Endodermal cell (in vitro differentiated cells): ENCODE measurements at regions not wholly inside any gene's neighbourhood (a gene's known extent, or its start where the extent isn't known, plus 50 kb on each side); places are given as distances from the start of the nearest gene placed in this dataset.
A peak's percentile ranks its signal among the peaks of the same experiment; 100 is the strongest.

Source experiments
- DNase-seq: peaks from one replicate; pipeline ENCODE4 v3.0.0-alpha.2; 2017
- H3K27ac ChIP-seq: 2 replicates; pipeline ENCODE4 v1.5.1; 2013; ENCODE audit warnings: mild to moderate bottlenecking, low read depth, low read length, moderate library complexity
- H3K27me3 ChIP-seq: 2 replicates; pipeline ENCODE4 v1.6.1; 2013; ENCODE audit warnings: mild to moderate bottlenecking, low read length, moderate library complexity; ENCODE audit not compliant: insufficient read depth, control insufficient read depth, poor library complexity, severe bottlenecking
- H3K36me3 ChIP-seq: 2 replicates; pipeline ENCODE4 v1.7.0; 2013; ENCODE audit warnings: mild to moderate bottlenecking, low read length, moderate library complexity; ENCODE audit not compliant: control insufficient read depth, insufficient read depth
- H3K4me1 ChIP-seq: one replicate; pipeline ENCODE4 v1.7.0; 2013; ENCODE audit warnings: low read length; ENCODE audit not compliant: control insufficient read depth, insufficient read depth
- H3K4me3 ChIP-seq: 2 replicates; pipeline ENCODE4 v1.5.1; 2013; ENCODE audit warnings: mild to moderate bottlenecking, low read length, moderate library complexity
- H3K9ac ChIP-seq: 2 replicates; pipeline ENCODE4 v1.6.1; 2013; ENCODE audit warnings: mild to moderate bottlenecking, low read length, moderate library complexity; ENCODE audit not compliant: poor library complexity, severe bottlenecking; ENCODE audit errors: extremely low read depth
- H3K9me3 ChIP-seq: 2 replicates; pipeline ENCODE4 v1.6.1; 2013; ENCODE audit warnings: mild to moderate bottlenecking, low read length, moderate library complexity; ENCODE audit not compliant: control insufficient read depth
- H3K27ac Mint-ChIP-seq: 2 replicates; pipeline ENCODE4 v1.8.0; 2020; ENCODE audit warnings: mixed read lengths
- H3K27me3 Mint-ChIP-seq: 2 replicates; pipeline ENCODE4 v1.8.0; 2021; ENCODE audit warnings: mild to moderate bottlenecking, mixed read lengths; ENCODE audit not compliant: insufficient read depth
- H3K36me3 Mint-ChIP-seq: 2 replicates; pipeline ENCODE4 v1.8.0; 2020; ENCODE audit warnings: low read depth, mixed read lengths
- H3K4me1 Mint-ChIP-seq: 2 replicates; pipeline ENCODE4 v1.8.0; 2020; ENCODE audit warnings: mixed read lengths
- H3K4me3 Mint-ChIP-seq: 2 replicates; pipeline ENCODE4 v1.8.0; 2020; ENCODE audit warnings: mild to moderate bottlenecking, moderate library complexity, mixed read lengths
- H3K9me3 Mint-ChIP-seq: 2 replicates; pipeline ENCODE4 v1.8.0; 2020; ENCODE audit warnings: mild to moderate bottlenecking, mixed read lengths
- CTCF ChIP-seq: fragments of 200-600 bp; sonication (generic); conservative IDR thresholded peaks from 2 replicates; pipeline ENCODE4 v1.5.0; 2021; ENCODE audit warnings: antibody characterized with exemption, mild to moderate bottlenecking
- WGBS, 2 experiments: methylation state at CpG; one replicate each; pipeline versions ENCODE4 v1.1.5 to v1.1.7; 2013; ENCODE audit warnings: missing lambda C conversion rate in 2 of 2, mixed read lengths in 1 of 2; ENCODE audit not compliant: insufficient coverage in 1 of 2, insufficient read length in 1 of 2; 5-methylcytosine and 5-hydroxymethylcytosine counted together

GRCh38 chr6:125546841-125547251 lies 202.6 kb upstream of the HEY2 start:
- Histone ChIP-seq H3K4me1 (no peaks in the 10 kb centered on the region), H3K27ac (no peak overlapping the region), H3K9ac (no peak overlapping the region), H3K9me3 (no peaks in the 10 kb centered on the region), H3K27me3 (no peaks in the 10 kb centered on the region), H3K4me3 (no peak overlapping the region), H3K36me3 (no peaks in the 10 kb centered on the region)
- Mint-ChIP-seq H3K27me3 (no peaks in the 10 kb centered on the region), H3K4me3 (no peak overlapping the region), H3K36me3 (no peaks in the 10 kb centered on the region), H3K27ac (no peak overlapping the region), H3K4me1 (peaks cover 6% of the 10 kb centered on the region), H3K9me3 (no peaks in the 10 kb centered on the region)
- 88 to 92% methylated on average over 4 to 5 of the region's 5 CpGs for WGBS, 2 experiments
- peak; percentile 53 for DNase-seq
- peak; percentile 52 for TF ChIP-seq CTCF

- no peak for DNase-seq
- H3K4me3 ChIP-seq, result no peak overlapping the region
- no peaks in the 10 kb centered on the region for H3K9me3 ChIP-seq
- Mint-ChIP-seq H3K4me1 (peaks cover 6% of the 10 kb centered on the region), H3K27ac (no peak overlapping the region), H3K9me3 (no peaks in the 10 kb centered on the region), H3K36me3 (no peaks in the 10 kb centered on the region), H3K4me3 (no peak overlapping the region), H3K27me3 (no peaks in the 10 kb centered on the region)
- no peak overlapping the region for H3K9ac ChIP-seq
- TF ChIP-seq CTCF, result no peak
- H3K36me3 ChIP-seq, result no peaks in the 10 kb centered on the region
- no peaks in the 10 kb centered on the region for H3K27me3 ChIP-seq
- H3K27ac ChIP-seq, result no peak overlapping the region
- no peaks in the 10 kb centered on the region for H3K4me1 ChIP-seq
- 80 to 89% methylated on average over 1 of the region's 1 CpG for WGBS, 2 experiments
Observed at GRCh38 chr6:125547381-125547780, 202.1 kb upstream of the HEY2 start.

GRCh38 chr6:125549202-125549884 lies 200.1 kb upstream of the HEY2 start:
- H3K4me3 ChIP-seq, result no peak overlapping the region
- H3K9me3 ChIP-seq, result no peaks in the 10 kb centered on the region
- no peaks in the 10 kb centered on the region for H3K27me3 Mint-ChIP-seq
- H3K27me3 ChIP-seq, result no peaks in the 10 kb centered on the region
- no peaks in the 10 kb centered on the region for H3K36me3 Mint-ChIP-seq
- no peak for TF ChIP-seq CTCF
- DNase-seq, result no peak
- H3K4me3 Mint-ChIP-seq, result no peak overlapping the region
- H3K4me1 Mint-ChIP-seq, result peaks cover 6% of the 10 kb centered on the region
- H3K27ac Mint-ChIP-seq, result no peak overlapping the region
- H3K4me1 ChIP-seq, result no peaks in the 10 kb centered on the region
- no peaks in the 10 kb centered on the region for H3K9me3 Mint-ChIP-seq
- 73% methylated on average over 1 of the region's 4 CpGs; no CpG with 5 or more reads in 1 of the 2 experiments for WGBS, 2 experiments
- H3K27ac ChIP-seq, result no peak overlapping the region
- no peaks in the 10 kb centered on the region for H3K36me3 ChIP-seq
- H3K9ac ChIP-seq, result no peak overlapping the region
